Medulla oblongata (tissue), 1 donor: ENCODE measurements at regions not wholly inside any gene's neighbourhood (a gene's known extent, or its start where the extent isn't known, plus 50 kb on each side); places are given as distances from the start of the nearest gene placed in this dataset.
A peak's percentile ranks its signal among the peaks of the same experiment; 100 is the strongest.
"Not testable (repeated sequence)": the region's sequence is repeated elsewhere in the genome, so short reads cannot be mapped to it uniquely, and the experiment has no call there.

Source experiments
- DNase-seq: peaks from one replicate; pipeline ENCODE4 v3.0.0-alpha.2; 2015; ENCODE audit errors: extremely low spot score

DNA sequence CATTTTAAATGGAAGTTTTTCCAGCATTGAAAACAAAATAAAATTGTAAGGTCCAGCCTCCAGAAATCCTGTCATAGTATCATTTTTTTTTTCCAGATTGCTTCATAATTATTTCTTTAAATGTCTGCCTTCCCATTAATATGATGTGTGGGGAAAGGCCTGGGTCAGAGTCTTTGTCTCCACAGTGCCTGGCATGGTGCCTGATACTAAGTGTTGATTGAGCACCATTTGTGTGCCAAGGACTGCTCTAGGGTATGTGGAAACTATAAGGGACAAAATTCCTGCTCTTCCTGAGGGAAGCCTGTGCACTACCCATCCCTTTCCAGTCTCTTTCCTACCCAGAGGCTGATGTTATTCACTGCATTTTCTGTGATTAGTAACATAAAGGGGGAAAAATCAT is 53.1 kb upstream of the BEND4 start:
- DNase-seq, result no peak

DNA sequence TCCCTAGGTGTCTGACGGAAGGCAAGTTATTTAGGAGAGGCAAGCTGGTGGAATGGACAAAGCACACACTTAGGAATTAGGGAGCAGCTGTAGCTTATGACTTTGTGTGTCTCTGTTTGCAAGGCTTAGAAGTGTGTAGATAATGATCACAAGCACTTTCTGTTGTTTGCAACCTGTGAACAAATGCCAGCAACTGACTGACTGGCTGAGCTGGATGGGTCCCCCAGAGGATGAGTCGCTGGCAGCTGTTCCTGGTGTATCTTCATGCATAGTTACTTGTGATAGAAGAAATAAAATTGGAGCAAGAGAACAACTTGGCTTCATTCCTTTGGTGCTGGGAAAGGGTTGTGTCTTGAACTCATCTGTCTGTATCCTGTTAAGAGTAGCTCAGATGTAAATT is 64.2 kb upstream of the BEND4 start:
- no peak for DNase-seq

DNA sequence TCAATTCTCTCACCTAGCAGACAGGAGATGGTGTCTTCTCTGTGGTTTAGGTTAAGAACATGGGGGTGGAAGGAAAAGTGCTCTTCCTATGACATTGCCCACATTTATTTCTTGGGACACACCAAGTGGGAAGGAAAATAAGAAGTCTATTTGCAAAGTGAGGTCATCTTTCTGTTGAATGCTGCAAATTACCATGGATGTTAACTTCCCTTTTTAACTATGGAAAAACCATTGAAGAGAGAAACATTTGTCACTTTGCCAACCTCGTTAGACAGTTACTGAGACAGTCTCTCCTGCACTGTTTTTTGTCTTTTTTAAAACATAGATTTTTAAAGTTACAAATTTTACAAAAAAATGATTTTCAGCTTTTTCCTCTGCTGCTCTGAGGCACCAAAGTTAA is 72.8 kb upstream of the BEND4 start:
- DNase-seq, result no peak

DNA sequence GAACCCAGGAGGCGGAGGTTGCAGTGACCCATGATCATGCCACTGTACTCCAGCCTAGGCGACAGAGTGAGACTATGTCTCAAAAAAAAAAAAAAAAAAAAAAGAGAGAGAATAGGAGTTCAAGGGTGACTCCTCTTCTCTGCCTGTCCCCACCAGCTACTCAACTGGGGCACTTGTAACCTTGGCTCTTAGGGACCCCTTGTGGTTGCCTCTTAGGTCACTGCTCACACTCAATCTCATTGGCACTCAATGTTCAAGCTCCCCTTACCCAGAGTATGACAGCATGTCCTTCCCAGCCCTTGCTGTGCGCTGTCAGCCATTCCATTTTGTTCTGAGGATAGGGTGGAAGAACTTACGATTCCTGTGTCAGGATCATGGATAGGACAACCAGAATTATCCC is 82.4 kb upstream of the BEND4 start:
- DNase-seq, result no peak

DNA sequence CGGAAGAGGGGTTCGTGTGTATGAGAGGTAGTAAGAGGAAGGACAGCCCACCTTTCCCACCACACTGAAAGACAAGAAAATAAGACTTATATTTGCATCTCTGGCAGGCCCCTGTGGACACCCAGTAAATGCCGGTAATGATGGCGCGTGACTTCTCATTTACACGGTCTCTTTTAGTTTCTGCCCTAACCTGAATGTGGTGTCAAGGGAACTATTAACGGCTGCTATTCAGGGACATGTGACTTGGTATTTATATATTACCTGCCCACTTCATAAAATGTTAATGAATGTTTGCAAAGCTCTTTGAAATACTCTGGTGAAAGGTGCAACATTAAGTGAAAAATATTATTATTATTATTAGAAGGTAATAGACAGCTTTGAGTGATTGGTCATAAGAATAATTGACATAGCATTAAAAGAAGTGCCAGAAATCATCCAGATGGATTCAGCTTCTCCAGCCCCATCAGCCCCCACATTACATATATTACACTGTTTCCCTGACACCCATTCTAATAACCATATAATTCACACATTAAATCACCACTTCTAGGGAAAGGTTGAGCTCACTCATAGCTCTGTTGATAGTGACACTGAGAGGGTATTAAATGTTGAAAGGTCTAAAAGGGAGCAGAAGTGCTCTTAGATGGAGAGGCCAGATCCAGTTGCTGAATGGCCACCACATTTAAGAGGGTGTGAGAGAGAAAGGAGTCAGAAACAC is 83.0 kb upstream of the BEND4 start:
- DNase-seq, result no peak

DNA sequence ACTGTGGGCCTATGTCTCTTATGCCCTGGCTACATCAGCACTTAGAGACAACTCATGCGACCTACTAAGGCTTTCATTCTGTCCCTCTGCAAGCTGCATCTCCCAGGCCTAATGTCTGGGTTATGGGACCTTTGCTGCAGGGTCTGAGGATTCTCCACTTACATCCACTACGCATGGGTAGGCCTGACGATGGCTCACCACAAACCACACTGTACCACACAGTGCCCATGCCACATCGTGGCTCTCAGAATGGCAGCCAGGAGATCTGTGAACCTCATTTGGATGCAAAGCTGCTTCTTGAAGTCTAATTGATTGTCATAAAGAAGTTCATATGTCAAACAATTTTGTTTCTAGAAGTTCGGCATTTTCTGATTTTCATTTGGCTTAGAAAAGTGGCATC is 84.6 kb upstream of the BEND4 start:
- DNase-seq, result no peak

DNA sequence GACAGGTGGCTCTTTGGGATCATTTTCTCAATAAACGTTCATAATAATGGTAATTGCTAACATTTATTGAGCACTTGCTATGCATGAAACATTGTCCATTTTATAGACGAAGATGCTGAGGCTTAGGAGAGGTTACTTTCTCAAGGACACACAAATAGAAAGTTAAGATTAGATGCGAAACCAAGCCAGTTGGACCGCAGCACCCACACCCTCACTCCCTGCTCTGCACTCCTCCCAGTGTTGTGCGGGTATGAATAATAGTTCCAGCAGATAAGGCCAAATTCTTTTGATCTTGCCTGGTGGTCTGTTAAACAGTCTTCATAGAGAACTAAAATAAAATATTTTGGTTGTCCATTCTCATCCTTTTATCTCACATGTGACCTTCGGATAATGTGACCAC is 85.0 kb upstream of the BEND4 start:
- DNase-seq, result no peak

DNA sequence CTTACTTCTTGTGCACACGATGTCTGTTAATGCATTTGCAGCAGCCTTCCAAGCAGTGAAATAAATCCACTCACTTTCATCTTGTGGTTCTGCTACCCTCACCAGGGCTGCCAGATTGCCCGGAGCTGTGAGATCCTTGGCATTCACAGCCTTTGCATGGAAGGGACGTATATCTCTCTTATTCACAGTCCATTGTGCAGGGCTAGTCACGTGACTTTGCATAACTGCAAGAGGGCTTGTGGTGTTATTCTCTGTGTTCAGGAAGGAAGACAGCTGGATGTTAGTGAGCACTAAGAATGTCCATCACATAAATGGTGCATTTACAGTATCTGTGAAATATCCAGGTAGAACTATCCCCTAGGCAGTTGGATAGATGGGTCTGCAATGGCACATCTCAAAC is 96.5 kb upstream of the BEND4 start:
- DNase-seq, result no peak

DNA sequence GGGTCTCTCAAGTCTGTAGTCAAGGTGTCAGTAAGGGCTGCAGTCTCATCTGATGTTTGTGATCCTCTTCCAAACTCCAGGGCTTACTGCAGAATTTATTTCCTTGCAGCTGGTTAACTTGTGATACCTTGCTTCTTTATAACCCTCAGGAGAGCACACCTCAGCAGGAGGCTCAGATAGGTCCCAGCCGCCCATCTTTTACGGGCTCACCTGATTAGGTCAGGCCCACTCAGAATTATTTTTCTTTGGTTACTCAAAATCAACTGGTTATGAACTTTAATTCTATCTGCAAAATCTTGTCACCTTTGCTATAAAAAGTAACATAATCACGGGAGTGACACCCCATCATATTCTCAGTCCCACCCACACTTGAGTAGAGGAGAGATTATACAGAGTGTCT is 99.9 kb upstream of the BEND4 start:
- DNase-seq, result no peak

DNA sequence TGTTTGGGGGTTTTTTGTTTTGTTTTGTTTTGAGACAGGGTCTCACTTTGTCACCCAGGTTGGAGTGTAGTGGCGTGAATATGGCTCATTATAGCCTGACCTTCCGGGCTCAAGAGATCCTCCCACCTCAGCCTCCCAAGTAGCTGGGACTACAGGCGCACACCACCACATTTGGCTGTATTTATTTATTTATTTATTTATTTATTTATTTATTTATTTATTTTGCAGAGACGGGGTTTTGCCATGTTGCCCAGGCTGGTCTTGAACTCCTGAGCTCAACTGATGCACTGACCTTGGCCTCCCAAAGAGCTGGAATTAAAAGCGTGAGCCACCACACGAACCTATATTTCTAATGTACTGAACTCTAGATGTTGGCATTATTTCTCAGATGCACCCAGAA is 105.2 kb upstream of the BEND4 start:
- not testable (repeated sequence) for DNase-seq

DNA sequence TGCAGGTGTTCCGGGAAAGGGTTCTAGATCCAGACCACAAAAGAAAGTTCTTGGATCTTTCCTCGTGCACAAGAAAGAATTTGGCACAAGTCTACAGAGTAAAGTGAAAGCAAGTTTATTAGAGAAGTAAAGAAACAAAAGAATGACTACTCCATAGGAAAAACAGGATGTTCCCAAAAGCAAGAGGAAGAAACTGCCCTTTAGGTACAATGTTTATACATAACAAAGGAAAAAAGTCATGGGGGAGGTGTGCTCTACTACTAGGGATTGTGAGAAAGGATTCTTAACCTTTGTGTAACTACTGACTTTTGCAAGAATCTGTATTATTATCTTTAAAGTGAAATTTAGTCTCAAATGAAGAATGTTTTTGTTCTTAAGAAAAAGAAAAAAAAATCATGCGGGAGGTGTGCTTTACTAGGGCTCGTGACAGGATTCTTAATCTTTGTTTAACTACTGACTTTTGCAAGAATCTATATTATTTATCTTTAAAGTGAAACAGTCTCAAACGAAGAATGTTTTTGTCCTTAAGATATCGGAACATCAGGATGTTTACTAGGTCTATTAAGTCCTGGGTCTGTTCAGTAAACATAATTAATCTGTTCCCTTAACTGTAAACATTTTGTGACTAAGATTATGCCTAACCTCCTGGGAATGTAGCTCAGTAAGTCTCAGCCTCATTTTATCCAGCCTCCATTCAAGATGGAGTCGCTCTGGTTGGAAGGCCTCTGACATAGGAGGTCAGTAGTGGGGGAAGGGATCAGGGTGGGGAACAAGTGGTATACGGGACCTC is 110.4 kb upstream of the BEND4 start:
- DNase-seq, result no peak

DNA sequence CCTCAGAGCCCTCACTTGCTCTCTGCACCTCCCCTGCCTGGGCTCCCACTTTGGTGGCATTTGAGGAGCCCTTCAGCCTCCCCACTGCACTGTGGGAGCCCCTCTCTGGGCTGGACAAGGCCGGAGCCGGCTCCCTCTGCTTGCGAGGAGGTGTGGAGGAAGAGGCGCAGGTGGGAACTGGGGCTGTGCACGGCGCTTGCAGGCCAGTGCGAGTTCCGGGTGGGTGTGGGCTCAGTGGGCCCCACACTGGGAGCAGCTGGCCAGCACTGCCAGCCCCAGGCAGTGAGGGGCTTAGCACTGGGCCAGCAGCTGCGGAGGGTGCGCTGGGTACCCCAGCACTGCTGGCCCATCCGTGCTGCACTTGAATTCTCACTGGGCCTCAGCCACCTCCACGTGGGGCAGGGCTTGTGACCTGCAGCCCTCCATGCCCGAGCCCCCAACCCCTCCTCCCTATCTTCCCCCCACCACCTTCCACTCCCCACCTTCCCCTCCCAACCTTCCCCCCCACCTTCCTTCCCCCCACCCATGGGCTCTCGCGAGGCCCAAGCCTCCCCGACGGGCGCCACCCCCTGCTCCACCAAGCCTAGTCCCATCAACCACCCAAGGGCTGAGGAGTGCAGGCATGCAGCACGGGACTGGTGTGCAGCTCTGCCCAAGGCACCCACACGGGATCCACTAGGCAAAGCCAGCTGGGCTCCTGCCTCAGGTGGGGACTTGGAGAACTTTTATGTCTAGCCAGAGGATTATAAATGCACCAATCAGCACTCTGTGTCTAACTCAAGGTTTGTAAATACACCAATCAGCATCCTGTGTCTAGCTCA is 113.5 kb upstream of the BEND4 start:
- no peak for DNase-seq

DNA sequence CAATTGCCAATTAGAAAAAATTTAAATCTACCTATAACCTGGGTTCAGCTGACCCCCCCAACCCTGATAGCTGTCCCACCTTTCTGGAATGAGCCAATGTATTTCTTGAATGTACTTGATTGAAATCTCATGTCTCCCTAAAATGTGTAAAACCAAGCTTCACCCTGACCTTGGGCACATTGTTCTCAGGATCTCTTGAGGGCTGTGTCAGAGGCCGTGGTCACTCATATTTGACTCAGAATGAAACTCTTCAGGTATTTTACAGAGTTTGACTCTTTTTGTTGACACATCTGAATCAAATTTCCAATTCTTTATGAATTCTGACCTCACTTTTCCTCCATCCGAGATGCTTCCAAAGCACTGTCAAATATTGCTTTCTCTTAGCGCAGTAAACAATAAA is 115.3 kb upstream of the BEND4 start:
- no peak for DNase-seq

DNA sequence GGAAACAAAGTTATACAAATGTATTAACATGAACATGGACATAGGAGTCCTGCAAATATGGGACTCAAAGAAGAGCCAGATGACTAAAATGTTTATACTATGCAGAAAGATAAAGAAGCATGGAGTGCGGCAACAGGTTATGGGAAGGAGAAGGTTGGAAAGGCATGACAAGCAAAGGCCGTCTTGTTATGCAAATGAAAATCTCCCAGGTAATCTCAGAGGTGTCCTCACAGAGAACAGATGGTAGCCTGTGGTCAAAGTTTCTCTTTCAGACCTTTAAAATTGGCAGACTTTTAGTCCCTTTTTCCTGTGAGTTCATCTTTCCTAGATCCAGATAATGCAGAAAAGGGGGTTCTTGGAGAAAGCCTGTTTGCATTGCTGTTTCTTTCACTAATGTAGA is 116.4 kb upstream of the BEND4 start:
- DNase-seq, result no peak

DNA sequence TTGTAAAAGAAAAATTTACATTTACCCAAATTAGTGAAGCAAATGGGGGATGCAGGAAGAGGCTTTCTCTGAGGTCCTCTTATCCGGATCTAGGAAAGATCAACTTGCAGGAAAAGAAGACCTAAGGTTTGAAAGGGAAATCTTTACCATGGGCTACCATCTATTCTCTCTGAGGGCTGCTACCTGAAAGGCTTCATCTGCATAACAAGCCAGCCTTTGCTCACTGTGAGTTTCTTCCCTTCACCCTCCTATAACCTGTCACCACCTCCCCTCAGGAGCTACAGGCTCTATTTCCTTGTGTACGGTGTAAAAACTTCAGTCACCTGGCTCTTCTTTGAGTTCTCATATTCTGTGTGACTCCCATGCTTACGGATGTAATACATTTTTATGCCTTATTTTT is 118.6 kb upstream of the BEND4 start:
- DNase-seq, result no peak

DNA sequence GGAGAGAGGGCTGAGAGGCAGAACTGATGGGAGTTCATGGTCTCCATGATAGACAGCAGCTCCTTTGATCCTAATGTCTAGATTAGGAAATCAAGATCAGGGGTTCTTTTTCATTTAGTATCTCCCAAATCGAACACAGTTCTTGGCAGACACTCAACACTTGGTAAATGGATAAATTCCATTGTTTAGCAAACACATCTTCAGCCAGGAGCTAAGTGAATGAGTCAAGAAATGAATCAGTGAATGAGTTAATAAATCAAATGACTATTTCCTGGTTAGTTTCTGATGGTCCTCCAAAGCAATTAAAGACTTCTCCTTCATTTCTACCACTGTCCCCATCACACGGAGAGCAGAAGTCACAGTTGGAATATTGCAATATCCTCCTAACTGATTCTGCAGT is 120.0 kb upstream of the SHISA3 start:
- DNase-seq, result no peak

DNA sequence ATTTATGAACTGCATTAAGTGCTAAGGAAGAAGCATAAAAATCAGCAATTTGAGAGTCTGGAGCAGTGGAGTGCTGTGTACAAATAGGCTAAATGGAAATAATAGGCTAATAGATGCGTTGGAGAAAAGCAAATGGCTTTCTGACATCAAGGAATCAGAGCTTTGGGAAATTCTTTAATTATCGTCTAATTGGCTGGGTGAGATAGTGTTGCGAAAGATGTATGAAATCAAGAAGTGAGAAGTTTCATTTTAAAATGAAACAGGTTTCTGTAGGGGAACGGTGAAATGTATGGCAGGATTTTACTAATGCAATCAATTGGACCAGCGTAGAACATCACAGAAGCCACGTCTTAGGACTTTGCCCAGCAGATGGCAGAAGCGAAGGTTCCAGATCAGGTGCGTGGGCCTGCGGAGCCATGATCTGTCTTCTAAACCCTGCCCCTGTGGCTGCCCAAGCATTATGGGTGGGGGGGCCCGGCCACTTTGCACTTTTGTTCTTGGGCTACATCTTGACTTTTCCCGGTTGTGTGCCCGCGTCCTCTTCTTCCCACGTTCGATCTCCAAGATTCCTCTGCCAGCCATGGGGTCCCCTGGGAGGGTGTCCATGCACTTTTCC is 118.5 kb upstream of the SHISA3 start:
- no peak for DNase-seq

DNA sequence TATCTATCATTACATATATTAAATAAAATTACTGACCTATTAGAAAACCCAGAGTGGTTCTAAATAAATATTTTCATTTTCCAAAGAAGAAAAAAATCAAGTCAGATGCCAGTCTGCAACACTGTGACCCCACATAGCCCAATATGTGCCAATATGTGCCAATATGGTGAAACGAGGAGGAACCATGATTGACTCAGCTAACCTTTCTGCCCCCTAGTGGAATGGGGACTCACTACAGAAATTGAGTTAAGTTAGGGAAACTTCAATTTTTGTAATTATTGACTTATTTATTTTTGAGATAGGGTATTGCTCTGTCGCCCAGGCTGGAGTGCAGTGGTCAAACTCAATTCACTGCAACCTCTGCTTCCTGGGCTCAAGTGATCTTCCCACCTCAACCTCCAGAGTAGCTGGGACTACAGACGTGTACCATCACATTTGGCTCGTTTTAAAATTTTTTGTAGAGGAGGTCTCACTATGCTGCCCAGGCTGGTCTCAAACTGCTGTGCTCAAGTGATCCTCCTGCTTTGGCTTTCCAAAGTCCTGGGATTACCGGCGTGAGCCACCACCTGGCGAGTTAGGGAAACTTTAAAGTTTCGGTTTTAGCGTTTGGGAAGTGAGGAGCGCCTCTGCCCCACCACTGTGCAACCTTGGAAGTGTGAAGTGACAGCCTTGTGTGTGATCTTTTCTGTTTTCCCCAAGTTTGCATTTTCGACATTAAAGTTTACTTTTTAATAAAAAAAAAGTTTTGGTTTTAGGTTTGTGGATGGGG is 116.8 kb upstream of the SHISA3 start:
- peak; percentile 20 for DNase-seq

DNA sequence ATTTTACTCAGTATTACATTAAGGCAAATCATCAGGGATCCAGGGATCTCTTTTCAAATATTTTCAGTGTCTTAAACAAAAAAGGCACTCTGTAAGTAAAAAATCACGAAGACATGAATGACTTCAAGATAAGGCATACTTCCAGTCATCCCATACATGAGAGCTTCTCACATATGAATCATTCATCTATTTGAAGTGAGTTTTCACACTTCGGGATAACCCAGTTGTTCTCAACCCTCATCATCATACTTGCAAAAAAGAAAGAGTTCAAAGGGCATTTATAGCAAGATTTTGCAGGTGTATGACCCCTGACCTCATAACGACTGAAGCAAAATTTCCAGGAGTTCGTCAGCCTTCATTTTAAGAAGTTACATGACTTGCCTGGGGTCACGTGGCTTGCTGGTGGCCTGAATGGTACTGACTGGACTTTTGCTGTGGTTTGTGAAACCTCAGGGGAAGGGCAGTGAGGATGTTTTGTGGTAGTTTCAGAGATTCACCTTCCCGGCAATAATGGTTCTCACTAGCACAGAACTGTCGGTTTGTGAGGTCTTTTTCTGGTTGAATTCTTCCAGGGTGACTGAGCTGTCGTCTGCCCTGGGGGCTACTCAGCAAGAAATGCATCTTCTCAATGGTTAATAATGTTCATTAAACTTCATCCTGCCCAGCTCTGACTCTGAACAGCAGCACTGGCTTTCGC is 115.8 kb upstream of the SHISA3 start:
- DNase-seq, result no peak

DNA sequence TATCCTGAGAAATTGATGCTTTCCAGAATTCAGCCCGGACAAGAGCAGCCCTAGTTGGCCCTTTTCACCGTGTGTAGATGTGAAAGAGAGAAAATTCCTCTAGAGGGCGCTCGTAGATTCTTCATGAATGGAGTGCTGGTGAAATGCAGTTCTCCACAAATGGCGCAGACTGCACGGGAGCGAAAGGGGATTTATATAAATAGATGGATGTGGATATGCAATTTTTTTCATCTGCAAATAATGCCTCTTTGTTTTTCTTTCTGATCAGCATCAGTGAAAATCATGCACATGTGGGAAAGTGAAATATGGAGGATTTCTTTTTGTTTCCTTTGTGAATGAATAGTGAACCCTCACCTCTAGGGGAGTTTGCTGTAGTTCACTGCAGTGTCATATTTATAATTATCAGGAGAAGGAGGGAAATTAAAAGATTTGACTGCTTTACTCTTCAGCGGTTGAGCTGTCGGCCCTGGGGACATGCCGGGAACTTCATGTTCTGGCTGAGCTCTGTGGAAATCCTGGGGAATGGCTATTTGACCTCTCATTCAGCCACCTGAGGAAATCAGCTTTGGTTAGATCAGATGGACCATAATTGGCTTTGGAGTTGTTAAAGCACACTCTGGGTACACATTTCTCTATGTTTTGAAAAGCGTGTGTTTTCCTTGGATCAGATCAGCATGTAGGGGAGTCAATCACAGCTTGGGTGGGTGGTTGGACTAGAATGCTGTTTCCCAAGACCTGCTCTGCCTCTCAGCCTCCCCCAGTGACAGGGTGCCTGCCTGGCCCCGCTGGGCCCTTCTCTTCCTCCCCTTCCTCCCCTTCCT is 115.0 kb upstream of the SHISA3 start:
- DNase-seq, result peak; percentile 94
